Retinal pigment epithelial cell (primary cell): ENCODE measurements at regions not wholly inside any gene's neighbourhood (a gene's known extent, or its start where the extent isn't known, plus 50 kb on each side); places are given as distances from the start of the nearest gene placed in this dataset.

Source experiments
- DNase-seq: peaks from one replicate; pipeline ENCODE4 v3.0.0-alpha.2; 2010; ENCODE audit warnings: low read depth
- H3K4me3 ChIP-seq: 2 replicates; pipeline ENCODE4 v1.5.1; 2011; ENCODE audit warnings: mild to moderate bottlenecking, low read length, control low read depth, moderate library complexity
- TF ChIP-seq, protein P1 (sequence below): conservative IDR thresholded peaks from 2 replicates; pipeline ENCODE4 v1.5.1; 2011; ENCODE audit warnings: low read depth, low read length, control low read depth, inconsistent platforms

DNA sequence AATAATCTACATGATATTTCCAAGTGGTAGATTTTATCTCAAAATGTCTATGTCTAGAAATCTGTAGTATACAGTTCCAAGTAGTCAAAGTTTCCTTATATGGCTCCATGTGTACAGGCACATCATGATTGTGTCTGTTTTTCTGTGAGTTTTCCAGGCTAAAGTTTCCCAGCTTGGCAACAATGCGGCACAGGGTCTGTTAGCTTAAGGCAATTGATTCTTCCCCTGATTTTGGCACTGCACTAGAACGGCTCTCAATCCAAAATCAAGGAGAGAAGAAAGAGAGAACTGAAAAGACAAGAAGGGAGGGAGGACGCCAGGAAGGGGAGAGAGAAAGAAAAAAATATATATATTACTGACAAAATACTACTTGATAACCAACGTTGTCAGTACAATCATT, 193.9 kb upstream of the SNX7 start:
- no peak overlapping the region for H3K4me3 ChIP-seq
- no peak for DNase-seq

DNA sequence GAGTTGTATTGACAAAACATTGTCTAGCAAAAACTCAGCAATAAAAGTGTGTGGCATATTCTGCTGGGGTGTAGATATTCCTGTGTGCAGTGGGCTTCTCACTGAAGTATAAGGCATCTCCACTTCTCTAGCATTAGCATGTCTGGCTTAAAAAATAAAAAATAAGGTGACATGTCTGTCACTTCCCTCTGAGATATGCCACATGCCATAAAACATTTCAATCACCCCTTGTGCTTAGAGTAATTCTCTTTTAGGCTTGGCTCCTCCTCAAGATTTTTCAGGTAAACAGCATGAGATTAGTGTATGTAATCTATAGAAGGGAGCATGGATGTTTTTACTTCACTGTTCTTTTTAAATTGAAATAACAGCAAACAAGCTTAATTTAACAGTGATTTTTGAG, 194.4 kb upstream of the SNX7 start:
- TF ChIP-seq, protein P1, sequence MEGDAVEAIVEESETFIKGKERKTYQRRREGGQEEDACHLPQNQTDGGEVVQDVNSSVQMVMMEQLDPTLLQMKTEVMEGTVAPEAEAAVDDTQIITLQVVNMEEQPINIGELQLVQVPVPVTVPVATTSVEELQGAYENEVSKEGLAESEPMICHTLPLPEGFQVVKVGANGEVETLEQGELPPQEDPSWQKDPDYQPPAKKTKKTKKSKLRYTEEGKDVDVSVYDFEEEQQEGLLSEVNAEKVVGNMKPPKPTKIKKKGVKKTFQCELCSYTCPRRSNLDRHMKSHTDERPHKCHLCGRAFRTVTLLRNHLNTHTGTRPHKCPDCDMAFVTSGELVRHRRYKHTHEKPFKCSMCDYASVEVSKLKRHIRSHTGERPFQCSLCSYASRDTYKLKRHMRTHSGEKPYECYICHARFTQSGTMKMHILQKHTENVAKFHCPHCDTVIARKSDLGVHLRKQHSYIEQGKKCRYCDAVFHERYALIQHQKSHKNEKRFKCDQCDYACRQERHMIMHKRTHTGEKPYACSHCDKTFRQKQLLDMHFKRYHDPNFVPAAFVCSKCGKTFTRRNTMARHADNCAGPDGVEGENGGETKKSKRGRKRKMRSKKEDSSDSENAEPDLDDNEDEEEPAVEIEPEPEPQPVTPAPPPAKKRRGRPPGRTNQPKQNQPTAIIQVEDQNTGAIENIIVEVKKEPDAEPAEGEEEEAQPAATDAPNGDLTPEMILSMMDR, result no peak
- no peak for DNase-seq
- H3K4me3 ChIP-seq, result no peak overlapping the region

More for the DNA sequence above, 193.9 kb upstream of the SNX7 start:
- TF ChIP-seq, protein P1, result no peak

- TF ChIP-seq, protein P1, result no peak
- DNase-seq, result no peak
- no peak overlapping the region for H3K4me3 ChIP-seq
Observed at GRCh38 chr1:98461873-98462385, 199.6 kb upstream of the SNX7 start.

- DNase-seq, result no peak
- TF ChIP-seq, protein P1, result no peak
- H3K4me3 ChIP-seq, result no peak overlapping the region
Observed at GRCh38 chr1:98460136-98460535, 201.4 kb upstream of the SNX7 start.

DNA sequence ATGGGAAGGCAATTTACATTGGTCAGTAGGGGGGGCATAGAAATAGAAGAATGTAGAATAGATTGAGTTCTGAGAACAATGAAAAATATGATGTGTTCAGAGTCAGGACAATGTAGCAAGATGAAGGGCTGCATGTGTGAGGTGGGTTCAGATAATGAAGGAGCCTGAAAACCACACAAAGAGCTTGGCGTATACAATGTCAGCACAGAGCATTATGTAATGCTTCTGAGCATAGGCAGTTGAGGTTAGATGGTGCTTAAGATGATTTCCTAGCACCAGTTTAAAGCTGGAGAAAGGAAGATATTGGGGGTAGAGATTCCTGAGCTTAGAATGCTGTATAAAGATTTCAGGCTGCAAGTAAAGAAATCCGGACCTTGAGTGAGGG, 202.0 kb upstream of the SNX7 start:
- no peak for DNase-seq
- H3K4me3 ChIP-seq, result no peak overlapping the region
- TF ChIP-seq, protein P1, result no peak

- TF ChIP-seq, protein P1, result no peak
- no peak for DNase-seq
- H3K4me3 ChIP-seq, result no peak overlapping the region
Observed at GRCh38 chr1:98458511-98459485, 202.7 kb upstream of the SNX7 start.

DNA sequence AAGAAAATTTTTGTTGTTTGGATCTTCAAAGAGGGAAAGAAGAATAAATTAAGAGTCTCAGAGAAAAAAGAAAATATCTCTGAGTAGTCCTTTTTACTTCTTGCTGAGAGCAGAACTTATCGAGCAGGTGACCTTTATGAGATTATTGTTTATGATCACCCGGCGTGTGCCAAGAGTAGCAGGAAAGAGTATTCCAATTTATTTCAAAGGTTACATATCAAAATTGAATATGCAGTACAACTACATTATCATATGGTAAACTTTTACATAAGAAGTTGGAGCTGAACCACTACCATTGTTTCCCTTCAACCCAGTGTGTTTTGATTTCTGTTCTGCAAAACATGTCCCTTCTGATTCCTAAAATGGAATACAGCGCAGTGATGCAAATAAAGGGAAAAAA, 204.3 kb upstream of the SNX7 start:
- no peak for DNase-seq
- H3K4me3 ChIP-seq, result no peak overlapping the region
- TF ChIP-seq, protein P1, result no peak
